Left forelimb (tissue), 1 donor: ENCODE measurements at regions not wholly inside any gene's neighbourhood (a gene's known extent, or its start where the extent isn't known, plus 50 kb on each side); places are given as distances from the start of the nearest gene placed in this dataset.

Experiments used
- DNase-seq: peaks from one replicate; pipeline ENCODE4 v3.0.0-alpha.2; 2018; ENCODE audit warnings: low spot score

GRCh38 chr20:60845146-60845545, 406.9 kb upstream of the CDH4 start:
- DNase-seq = no peak

GRCh38 chr20:60851826-60852704, 400.0 kb upstream of the CDH4 start:
- no peak for DNase-seq

- DNase-seq = no peak
Observed at GRCh38 chr20:60857708-60858107, 394.4 kb upstream of the CDH4 start.

- no peak for DNase-seq
Observed at GRCh38 chr20:60862601-60863000, 389.5 kb upstream of the CDH4 start.

- DNase-seq = no peak
Observed at GRCh38 chr20:60863548-60863947, 388.5 kb upstream of the CDH4 start.

- DNase-seq = no peak
Observed at GRCh38 chr20:60867589-60867988, 384.5 kb upstream of the CDH4 start.

- DNase-seq = no peak
Observed at GRCh38 chr20:60868316-60868891, 383.7 kb upstream of the CDH4 start.

- DNase-seq = no peak
Observed at GRCh38 chr20:60869087-60869486, 383.0 kb upstream of the CDH4 start.

- DNase-seq = no peak
Observed at GRCh38 chr20:60869625-60870024, 382.4 kb upstream of the CDH4 start.

- no peak for DNase-seq
Observed at GRCh38 chr20:60870040-60870439, 382.0 kb upstream of the CDH4 start.

- no peak for DNase-seq
Observed at GRCh38 chr20:60872224-60872623, 379.8 kb upstream of the CDH4 start.

- no peak for DNase-seq
Observed at GRCh38 chr20:60877071-60877857, 374.8 kb upstream of the CDH4 start.

GRCh38 chr20:60882836-60883235, 369.2 kb upstream of the CDH4 start:
- no peak for DNase-seq

GRCh38 chr20:60883496-60883895, 368.6 kb upstream of the CDH4 start:
- no peak for DNase-seq

GRCh38 chr20:60884277-60884676, 367.8 kb upstream of the CDH4 start:
- no peak for DNase-seq

- no peak for DNase-seq
Observed at GRCh38 chr20:60888771-60889170, 363.3 kb upstream of the CDH4 start.

- DNase-seq = no peak
Observed at GRCh38 chr20:60892095-60892813, 359.8 kb upstream of the CDH4 start.

- DNase-seq = no peak
Observed at GRCh38 chr20:60894091-60894490, 358.0 kb upstream of the CDH4 start.

GRCh38 chr20:60895363-60896079, 356.5 kb upstream of the CDH4 start:
- DNase-seq = no peak

GRCh38 chr20:60897976-60898375, 354.1 kb upstream of the CDH4 start:
- no peak for DNase-seq

GRCh38 chr20:60899320-60899719, 352.7 kb upstream of the CDH4 start:
- DNase-seq = no peak

GRCh38 chr20:60900618-60901017, 351.4 kb upstream of the CDH4 start:
- no peak for DNase-seq
